Peyer's patch (tissue), 4 donors: ENCODE measurements at regions not wholly inside any gene's neighbourhood (a gene's known extent, or its start where the extent isn't known, plus 50 kb on each side); places are given as distances from the start of the nearest gene placed in this dataset.

Experiments
- DNase-seq, 3 donors: peaks; one replicate each; pipeline ENCODE4 v3.0.0-alpha.2; 2017 to 2019
- H3K27ac ChIP-seq, 4 donors: fragments of 200-600 bp; sonication (generic); one replicate each; pipeline ENCODE4 v1.5.1; 2016 to 2019
- H3K27me3 ChIP-seq, 2 donors: fragments of 200-600 bp; sonication (generic); one replicate each; pipeline ENCODE4 v1.5.1; 2019
- H3K36me3 ChIP-seq, 3 donors: fragments of 200-600 bp; sonication (generic); one replicate each; pipeline ENCODE4 v1.5.1; 2016 to 2019
- H3K4me1 ChIP-seq, 4 donors: fragments of 200-600 bp; sonication (generic); one replicate each; pipeline ENCODE4 v1.5.1; 2016 to 2019
- H3K4me3 ChIP-seq, 4 donors: fragments of 200-600 bp; sonication (generic); 1 replicate in 3 of 4; 2 replicates in 1 of 4; pipeline ENCODE4 v1.5.1; 2016 to 2019; ENCODE audit warnings: mild to moderate bottlenecking in 1 of 4
- H3K9me3 ChIP-seq, 4 donors: fragments of 200-600 bp; sonication (generic); one replicate each; pipeline ENCODE4 v1.5.1; 2016 to 2019; ENCODE audit warnings: mild to moderate bottlenecking in 1 of 4
- POLR2A ChIP-seq, 2 donors: fragments of 450-650 bp; IDR thresholded peaks; one replicate each; pipeline ENCODE4 v1.5.1; 2017; ENCODE audit warnings: antibody characterized with exemption in 2 of 2, mild to moderate bottlenecking in 2 of 2, moderate library complexity in 2 of 2
- TF ChIP-seq, protein P1 (sequence below), 6 experiments: fragments of 450-650 bp in 4 of 6; fragments of 200-600 bp in 2 of 6; sonication (generic) in 1 of 6; IDR thresholded peaks; one replicate each; pipeline ENCODE4 v1.5.1; 2017 to 2019; ENCODE audit warnings: antibody characterized with exemption in 6 of 6, mild to moderate bottlenecking in 3 of 6, moderate library complexity in 1 of 6

DNA sequence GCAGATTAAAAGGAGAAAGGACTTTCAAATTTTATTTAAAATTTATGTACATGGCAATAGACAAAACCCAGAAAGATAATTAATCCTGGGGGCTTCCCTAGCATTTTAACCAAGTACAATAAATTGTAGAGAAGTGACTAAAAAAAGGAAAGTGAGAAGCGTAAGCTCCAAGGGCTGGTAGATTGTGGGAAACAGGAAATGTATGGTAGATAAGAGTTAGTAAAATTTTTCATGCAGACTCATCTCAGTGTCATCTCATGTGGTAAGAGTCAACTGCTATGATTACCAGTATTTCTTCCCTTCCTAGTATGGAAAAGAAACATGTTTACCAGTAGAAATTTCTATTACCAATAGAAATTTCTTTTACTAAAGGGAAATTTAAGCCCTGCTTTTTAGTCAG lies 464.3 kb upstream of the AGTR1 start:
- no peaks in the 10 kb centered on the region for H3K36me3 ChIP-seq
- H3K27ac ChIP-seq, result no peak overlapping the region
- H3K9me3 ChIP-seq, result no peaks in the 10 kb centered on the region
- H3K4me3 ChIP-seq, result no peak overlapping the region
- TF ChIP-seq, protein P1, sequence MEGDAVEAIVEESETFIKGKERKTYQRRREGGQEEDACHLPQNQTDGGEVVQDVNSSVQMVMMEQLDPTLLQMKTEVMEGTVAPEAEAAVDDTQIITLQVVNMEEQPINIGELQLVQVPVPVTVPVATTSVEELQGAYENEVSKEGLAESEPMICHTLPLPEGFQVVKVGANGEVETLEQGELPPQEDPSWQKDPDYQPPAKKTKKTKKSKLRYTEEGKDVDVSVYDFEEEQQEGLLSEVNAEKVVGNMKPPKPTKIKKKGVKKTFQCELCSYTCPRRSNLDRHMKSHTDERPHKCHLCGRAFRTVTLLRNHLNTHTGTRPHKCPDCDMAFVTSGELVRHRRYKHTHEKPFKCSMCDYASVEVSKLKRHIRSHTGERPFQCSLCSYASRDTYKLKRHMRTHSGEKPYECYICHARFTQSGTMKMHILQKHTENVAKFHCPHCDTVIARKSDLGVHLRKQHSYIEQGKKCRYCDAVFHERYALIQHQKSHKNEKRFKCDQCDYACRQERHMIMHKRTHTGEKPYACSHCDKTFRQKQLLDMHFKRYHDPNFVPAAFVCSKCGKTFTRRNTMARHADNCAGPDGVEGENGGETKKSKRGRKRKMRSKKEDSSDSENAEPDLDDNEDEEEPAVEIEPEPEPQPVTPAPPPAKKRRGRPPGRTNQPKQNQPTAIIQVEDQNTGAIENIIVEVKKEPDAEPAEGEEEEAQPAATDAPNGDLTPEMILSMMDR (IDR thresholded peaks at IDR 0.05), result no peak
- TF ChIP-seq POLR2A (IDR thresholded peaks at IDR 0.05), result no peak
- H3K27me3 ChIP-seq, result no peaks in the 10 kb centered on the region
- H3K4me1 ChIP-seq, result no peaks in the 10 kb centered on the region
- DNase-seq, result no peak

DNA sequence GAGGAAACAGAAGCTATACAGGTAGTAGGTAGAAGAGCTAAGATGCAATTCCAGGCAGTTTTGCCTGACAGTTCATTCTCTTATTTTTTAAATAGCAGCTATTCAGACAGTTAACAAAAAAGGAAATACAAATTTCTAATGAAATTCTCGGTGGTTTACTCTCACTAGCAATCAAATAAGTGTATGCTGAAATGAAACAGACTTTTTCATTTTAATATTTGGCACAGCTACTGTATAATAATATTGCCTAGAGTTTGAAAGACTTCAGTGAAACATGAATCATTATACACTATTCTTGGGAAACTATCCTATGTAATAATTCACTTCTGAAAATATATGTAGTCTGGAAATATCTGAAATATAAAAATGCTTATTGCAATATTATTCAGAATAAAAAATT lies 463.2 kb upstream of the AGTR1 start:
- Histone ChIP-seq H3K36me3 (no peaks in the 10 kb centered on the region), H3K4me1 (no peaks in the 10 kb centered on the region), H3K27ac (no peak overlapping the region), H3K27me3 (no peaks in the 10 kb centered on the region), H3K9me3 (no peaks in the 10 kb centered on the region), H3K4me3 (no peak overlapping the region)
- TF ChIP-seq POLR2A (IDR thresholded peaks at IDR 0.05), result no peak
- TF ChIP-seq, protein P1 (IDR thresholded peaks at IDR 0.05), result no peak
- no peak for DNase-seq

DNA sequence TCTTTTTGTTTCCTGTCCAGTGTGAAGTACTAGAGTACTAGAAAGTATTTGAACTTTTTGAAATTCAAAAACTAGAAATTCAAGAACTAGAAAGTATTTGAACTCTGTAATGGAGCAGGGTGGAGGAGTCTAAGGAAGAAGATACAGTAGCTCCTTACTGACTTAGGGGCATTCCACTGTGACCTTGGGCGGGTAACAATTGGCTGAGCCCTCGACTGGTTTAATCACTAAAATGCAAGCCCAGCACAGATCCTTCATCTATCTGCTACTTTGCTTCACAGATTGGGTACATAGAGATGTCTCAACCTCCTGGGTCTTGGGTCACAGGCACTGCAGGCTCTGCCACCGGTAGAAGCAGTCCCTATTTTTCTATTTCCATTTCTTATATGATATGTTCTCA lies 462.1 kb upstream of the AGTR1 start:
- no peak for DNase-seq

DNA sequence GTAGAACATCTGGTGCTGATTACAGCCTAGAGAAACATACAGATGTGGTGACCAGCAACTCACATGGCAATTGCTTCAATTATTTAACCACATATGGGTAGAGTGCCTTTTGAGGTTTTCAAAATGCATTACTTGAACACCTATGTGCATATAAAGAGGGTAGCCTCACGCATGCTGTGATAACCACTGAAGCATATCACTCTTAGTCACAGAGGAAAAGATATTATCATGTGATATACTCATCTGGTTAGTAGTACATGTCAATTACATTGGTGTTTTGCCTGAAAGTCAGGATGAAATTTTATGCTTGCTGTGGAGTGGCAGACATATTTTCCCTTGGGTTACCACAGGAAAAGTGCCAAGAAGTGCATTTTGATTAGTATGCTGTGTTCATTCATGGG lies 459.3 kb upstream of the AGTR1 start:
- TF ChIP-seq POLR2A (IDR thresholded peaks at IDR 0.05), result no peak
- TF ChIP-seq, protein P1 (IDR thresholded peaks at IDR 0.05), result no peak
- Histone ChIP-seq H3K4me3 (no peak overlapping the region), H3K27me3 (no peaks in the 10 kb centered on the region), H3K36me3 (no peaks in the 10 kb centered on the region), H3K27ac (no peak overlapping the region), H3K9me3 (no peaks in the 10 kb centered on the region), H3K4me1 (no peaks in the 10 kb centered on the region)
- DNase-seq, result no peak

More for the DNA sequence above, 462.1 kb upstream of the AGTR1 start:
- Histone ChIP-seq H3K4me1 (no peaks in the 10 kb centered on the region), H3K9me3 (no peaks in the 10 kb centered on the region), H3K36me3 (no peaks in the 10 kb centered on the region), H3K27ac (no peak overlapping the region), H3K27me3 (no peaks in the 10 kb centered on the region), H3K4me3 (no peak overlapping the region)
- TF ChIP-seq POLR2A (IDR thresholded peaks at IDR 0.05), result no peak
- TF ChIP-seq, protein P1 (IDR thresholded peaks at IDR 0.05), result no peak

DNA sequence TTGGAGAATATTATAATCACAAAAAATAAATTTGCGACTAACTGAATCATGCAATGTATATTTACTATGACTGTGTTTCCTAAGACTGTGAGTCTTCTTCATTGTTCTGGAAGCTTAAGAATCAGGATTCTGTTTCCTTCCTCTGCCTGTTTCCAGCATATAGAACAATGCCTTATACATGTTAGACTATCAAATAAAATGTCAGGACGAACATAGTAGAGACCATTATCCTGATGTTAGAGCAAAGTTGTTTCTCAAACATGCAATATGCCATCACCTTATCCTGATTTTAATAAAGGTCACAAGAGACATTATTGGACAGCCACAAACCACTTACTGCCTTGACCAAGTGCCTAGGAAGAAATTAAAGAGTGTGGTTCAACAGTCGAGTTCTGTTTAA lies 457.4 kb upstream of the AGTR1 start:
- H3K27ac ChIP-seq, result no peak overlapping the region
- H3K9me3 ChIP-seq, result no peaks in the 10 kb centered on the region
- TF ChIP-seq POLR2A (IDR thresholded peaks at IDR 0.05), result no peak
- TF ChIP-seq, protein P1 (IDR thresholded peaks at IDR 0.05), result no peak
- no peaks in the 10 kb centered on the region for H3K4me1 ChIP-seq
- no peak overlapping the region for H3K4me3 ChIP-seq
- no peaks in the 10 kb centered on the region for H3K27me3 ChIP-seq
- no peaks in the 10 kb centered on the region for H3K36me3 ChIP-seq
- no peak for DNase-seq

DNA sequence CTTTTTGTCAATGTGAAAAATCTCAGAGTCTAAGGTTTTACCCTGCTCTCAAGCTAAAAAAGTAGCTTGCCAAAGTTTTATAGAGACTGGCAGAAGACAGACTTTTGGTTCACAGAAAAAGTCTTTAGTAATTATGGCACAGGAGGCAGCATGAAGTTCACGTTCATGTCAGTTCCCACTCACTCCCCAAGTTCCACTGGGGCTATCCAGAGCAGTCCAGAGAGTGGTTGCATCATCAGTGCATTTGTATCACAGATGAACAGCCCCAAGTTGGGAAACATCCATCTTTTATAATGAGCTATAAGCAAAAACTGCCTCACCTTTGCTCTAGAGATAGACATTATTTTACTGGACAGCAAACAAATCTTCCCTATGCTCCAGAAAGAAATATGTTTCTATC lies 454.1 kb upstream of the AGTR1 start:
- Histone ChIP-seq H3K36me3 (no peaks in the 10 kb centered on the region), H3K4me3 (no peak overlapping the region), H3K27ac (no peak overlapping the region), H3K27me3 (no peaks in the 10 kb centered on the region), H3K9me3 (no peaks in the 10 kb centered on the region), H3K4me1 (no peaks in the 10 kb centered on the region)
- no peak for DNase-seq
- TF ChIP-seq, protein P1 (IDR thresholded peaks at IDR 0.05), result no peak
